Uterus (tissue), 2 donors: ENCODE measurements at regions not wholly inside any gene's neighbourhood (a gene's known extent, or its start where the extent isn't known, plus 50 kb on each side); places are given as distances from the start of the nearest gene placed in this dataset.

Experiments used
- CTCF ChIP-seq, 4 experiments: fragments of 200-600 bp in 2 of 4; fragments of 450-650 bp in 2 of 4; sonication (generic) in 2 of 4; IDR thresholded peaks; one replicate each; pipeline ENCODE4 v1.5.1; 2016 to 2019; ENCODE audit warnings: antibody characterized with exemption in 4 of 4, mild to moderate bottlenecking in 2 of 4, moderate library complexity in 1 of 4
- POLR2A ChIP-seq, 2 donors: fragments of 450-650 bp; IDR thresholded peaks; one replicate each; pipeline ENCODE4 v1.6.1; 2016; ENCODE audit warnings: antibody characterized with exemption in 2 of 2, mild to moderate bottlenecking in 1 of 2, moderate library complexity in 1 of 2

DNA sequence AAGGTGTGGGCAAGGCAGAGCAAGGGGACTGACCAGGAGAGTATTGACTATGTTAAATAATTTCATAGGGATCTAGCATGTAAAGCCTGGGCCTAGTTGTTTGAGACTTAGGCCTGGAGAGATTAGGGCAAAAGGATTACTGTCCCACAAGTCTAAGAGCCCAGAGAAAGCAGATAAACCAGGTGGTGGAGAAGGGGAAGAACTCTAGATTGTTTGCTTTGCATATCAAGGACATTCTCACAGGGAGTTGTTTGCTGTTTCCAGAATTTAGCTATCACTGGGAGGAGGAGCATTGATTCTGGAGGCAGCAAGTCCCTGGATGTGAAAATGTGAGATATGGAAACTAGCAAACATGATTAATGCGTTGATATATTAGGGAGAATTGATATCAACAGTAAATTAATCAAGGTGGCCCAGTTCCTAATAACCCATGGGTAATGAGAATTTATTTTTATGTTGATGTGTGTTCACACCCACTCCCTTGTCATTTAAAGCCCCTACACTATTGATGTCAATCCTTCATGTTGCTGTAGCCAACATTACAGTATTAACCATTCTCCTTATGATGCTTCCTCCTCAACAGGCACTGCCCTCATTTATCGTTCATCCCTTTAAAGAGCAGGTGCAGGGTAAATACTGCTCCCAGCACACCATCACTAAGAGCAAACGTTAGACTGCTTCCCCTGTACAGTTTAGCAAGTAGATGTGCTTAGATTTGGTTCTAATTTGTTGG, 1666.7 kb upstream of the FLRT2 start:
- TF ChIP-seq CTCF (IDR thresholded peaks at IDR 0.05) (no peak), POLR2A (IDR thresholded peaks at IDR 0.05) (no peak)
